Neural cell (in vitro differentiated cells): ENCODE measurements at regions not wholly inside any gene's neighbourhood (a gene's known extent, or its start where the extent isn't known, plus 50 kb on each side); places are given as distances from the start of the nearest gene placed in this dataset.

ENCODE experiments used
- CTCF ChIP-seq: fragments of 450-650 bp; IDR thresholded peaks from 2 replicates; pipeline ENCODE4 v1.5.1; 2014; ENCODE audit warnings: antibody characterized with exemption, mild to moderate bottlenecking, moderate library complexity; ENCODE audit not compliant: poor library complexity, severe bottlenecking
- EP300 ChIP-seq: fragments of 450-650 bp; conservative IDR thresholded peaks from 2 replicates; pipeline ENCODE4 v1.6.1; 2014; ENCODE audit warnings: antibody characterized with exemption, mild to moderate bottlenecking, moderate library complexity; ENCODE audit not compliant: poor library complexity, severe bottlenecking
- EZH2 ChIP-seq: fragments of 200-600, 300-800 bp; shearing (Covaris generic), sonication (generic); IDR thresholded peaks from 2 replicates; pipeline ENCODE4 v1.6.1; 2014; ENCODE audit warnings: antibody characterized with exemption, low read length, borderline replicate concordance, mild to moderate bottlenecking; ENCODE audit not compliant: insufficient read depth, poor library complexity, severe bottlenecking
- RAD21 ChIP-seq: fragments of 450-650 bp; conservative IDR thresholded peaks from 2 replicates; pipeline ENCODE4 v1.6.1; 2014; ENCODE audit warnings: antibody characterized with exemption, mild to moderate bottlenecking, moderate library complexity
- SMC3 ChIP-seq: fragments of 450-650 bp; conservative IDR thresholded peaks from 2 replicates; pipeline ENCODE4 v1.6.1; 2014; ENCODE audit warnings: antibody characterized with exemption, mild to moderate bottlenecking, moderate library complexity; ENCODE audit not compliant: poor library complexity

DNA sequence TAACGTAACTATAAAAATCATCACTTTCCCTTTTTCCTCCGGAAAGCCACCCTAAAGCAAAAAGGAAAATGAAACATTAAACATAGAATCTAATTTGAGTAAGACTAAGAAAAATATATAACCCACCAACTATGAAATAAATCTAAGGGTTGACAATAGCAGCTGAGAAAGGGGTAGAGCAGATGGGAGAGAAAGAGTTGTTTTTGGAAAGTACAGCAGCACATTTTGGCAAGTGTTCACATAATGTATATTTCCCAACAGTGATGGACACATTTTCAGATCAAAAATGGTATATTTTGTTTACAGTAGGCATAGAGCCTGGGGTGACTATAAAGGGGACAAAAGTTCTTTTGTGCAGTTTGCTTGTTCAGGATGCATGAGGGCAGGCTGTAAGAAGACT lies 1287.4 kb upstream of the B3GALT2 start:
- TF ChIP-seq CTCF (no peak), EZH2 (no peak), RAD21 (no peak), SMC3 (no peak), EP300 (no peak)
